Peyer's patch (tissue), 4 donors: ENCODE measurements at regions not wholly inside any gene's neighbourhood (a gene's known extent, or its start where the extent isn't known, plus 50 kb on each side); places are given as distances from the start of the nearest gene placed in this dataset.
A peak's percentile ranks its signal among the peaks of the same experiment; 100 is the strongest.

Source experiments
- DNase-seq, 3 donors: peaks; one replicate each; pipeline ENCODE4 v3.0.0-alpha.2; 2017 to 2019
- H3K27ac ChIP-seq, 4 donors: fragments of 200-600 bp; sonication (generic); one replicate each; pipeline ENCODE4 v1.5.1; 2016 to 2019
- H3K27me3 ChIP-seq, 2 donors: fragments of 200-600 bp; sonication (generic); one replicate each; pipeline ENCODE4 v1.5.1; 2019
- H3K36me3 ChIP-seq, 3 donors: fragments of 200-600 bp; sonication (generic); one replicate each; pipeline ENCODE4 v1.5.1; 2016 to 2019
- H3K4me1 ChIP-seq, 4 donors: fragments of 200-600 bp; sonication (generic); one replicate each; pipeline ENCODE4 v1.5.1; 2016 to 2019
- H3K4me3 ChIP-seq, 4 donors: fragments of 200-600 bp; sonication (generic); 1 replicate in 3 of 4; 2 replicates in 1 of 4; pipeline ENCODE4 v1.5.1; 2016 to 2019; ENCODE audit warnings: mild to moderate bottlenecking in 1 of 4
- H3K9me3 ChIP-seq, 4 donors: fragments of 200-600 bp; sonication (generic); one replicate each; pipeline ENCODE4 v1.5.1; 2016 to 2019; ENCODE audit warnings: mild to moderate bottlenecking in 1 of 4
- CTCF ChIP-seq, 6 experiments: fragments of 450-650 bp in 4 of 6; fragments of 200-600 bp in 2 of 6; sonication (generic) in 1 of 6; IDR thresholded peaks; one replicate each; pipeline ENCODE4 v1.5.1; 2017 to 2019; ENCODE audit warnings: antibody characterized with exemption in 6 of 6, mild to moderate bottlenecking in 3 of 6, moderate library complexity in 1 of 6
- POLR2A ChIP-seq, 2 donors: fragments of 450-650 bp; IDR thresholded peaks; one replicate each; pipeline ENCODE4 v1.5.1; 2017; ENCODE audit warnings: antibody characterized with exemption in 2 of 2, mild to moderate bottlenecking in 2 of 2, moderate library complexity in 2 of 2

GRCh38 chr2:79259296-79259695, 99.7 kb upstream of the REG3A start:
- DNase-seq = no peak
- Histone ChIP-seq H3K27me3 (no peaks in the 10 kb centered on the region), H3K27ac (no peak overlapping the region), H3K9me3 (no peaks in the 10 kb centered on the region), H3K4me3 (no peak overlapping the region), H3K4me1 (no peaks in the 10 kb centered on the region), H3K36me3 (no peaks in the 10 kb centered on the region)
- no peak for TF ChIP-seq POLR2A (IDR thresholded peaks at IDR 0.05)
- no peak for TF ChIP-seq CTCF (IDR thresholded peaks at IDR 0.05)

- H3K4me3 ChIP-seq = no peak overlapping the region
- no peaks in the 10 kb centered on the region for H3K27me3 ChIP-seq
- no peaks in the 10 kb centered on the region for H3K36me3 ChIP-seq
- no peaks in the 10 kb centered on the region for H3K9me3 ChIP-seq
- H3K27ac ChIP-seq = no peak overlapping the region
- DNase-seq = no peak
- no peaks in the 10 kb centered on the region for H3K4me1 ChIP-seq
- TF ChIP-seq POLR2A (IDR thresholded peaks at IDR 0.05) (no peak), CTCF (IDR thresholded peaks at IDR 0.05) (no peak)
Observed at GRCh38 chr2:79253243-79253774, 93.8 kb upstream of the REG3A start.

- Histone ChIP-seq H3K9me3 (no peaks in the 10 kb centered on the region), H3K27ac (no peak overlapping the region), H3K4me1 (no peaks in the 10 kb centered on the region), H3K4me3 (no peak overlapping the region), H3K27me3 (no peaks in the 10 kb centered on the region), H3K36me3 (no peaks in the 10 kb centered on the region)
- DNase-seq = no peak
- no peak for TF ChIP-seq POLR2A (IDR thresholded peaks at IDR 0.05)
- TF ChIP-seq CTCF (IDR thresholded peaks at IDR 0.05) = no peak
Observed at GRCh38 chr2:79250656-79251055, 91.1 kb upstream of the REG3A start.

- Histone ChIP-seq H3K36me3 (no peaks in the 10 kb centered on the region), H3K27ac (no peak overlapping the region), H3K9me3 (no peaks in the 10 kb centered on the region), H3K4me3 (no peak overlapping the region), H3K27me3 (no peaks in the 10 kb centered on the region), H3K4me1 (no peaks in the 10 kb centered on the region)
- DNase-seq = no peak
- no peak for TF ChIP-seq POLR2A (IDR thresholded peaks at IDR 0.05)
- TF ChIP-seq CTCF (IDR thresholded peaks at IDR 0.05) = no peak
Observed at GRCh38 chr2:79248776-79249175, 89.2 kb upstream of the REG3A start.

- Histone ChIP-seq H3K9me3 (no peaks in the 10 kb centered on the region), H3K36me3 (no peaks in the 10 kb centered on the region), H3K4me1 (no peaks in the 10 kb centered on the region), H3K27ac (no peak overlapping the region), H3K4me3 (no peak overlapping the region), H3K27me3 (no peaks in the 10 kb centered on the region)
- DNase-seq = no peak
- TF ChIP-seq CTCF (IDR thresholded peaks at IDR 0.05) = peak in 2 of 6 experiments; percentile 11 to 17
- no peak for TF ChIP-seq POLR2A (IDR thresholded peaks at IDR 0.05)
Observed at GRCh38 chr2:79235135-79235534, 75.6 kb upstream of the REG3A start.

GRCh38 chr2:79223539-79223938, 64.0 kb upstream of the REG3A start:
- H3K27me3 ChIP-seq = no peaks in the 10 kb centered on the region
- H3K36me3 ChIP-seq = no peaks in the 10 kb centered on the region
- no peak overlapping the region for H3K27ac ChIP-seq
- no peak overlapping the region for H3K4me3 ChIP-seq
- DNase-seq = no peak
- H3K4me1 ChIP-seq = no peaks in the 10 kb centered on the region
- H3K9me3 ChIP-seq = no peaks in the 10 kb centered on the region
- TF ChIP-seq CTCF (IDR thresholded peaks at IDR 0.05) (peak in 1 of 6 experiments; percentile 6), POLR2A (IDR thresholded peaks at IDR 0.05) (no peak)
